WTC11 (cell line): ENCODE measurements at regions not wholly inside any gene's neighbourhood (a gene's known extent, or its start where the extent isn't known, plus 50 kb on each side); places are given as distances from the start of the nearest gene placed in this dataset.

Experiments
- ATAC-seq: fragments of 200-7000 bp; cut with Tn5 transposase; 2 replicates; pipeline ENCODE4 v1.10.0; 2021; ENCODE audit warnings: mild to moderate bottlenecking, moderate library complexity
- CTCF ChIA-PET: fragments of 300-600 bp; sonication (Branson Sonifier 250); formaldehyde crosslinking; loops from one replicate; lab custom pipeline; 2021; ENCODE audit warnings: antibody characterized with exemption; lab: Charles Lee
- POLR2A ChIA-PET: fragments of 350-600 bp; sonication (Branson Sonifier 250); formaldehyde crosslinking; loops from one replicate; lab custom pipeline; 2021; ENCODE audit warnings: antibody characterized with exemption; lab: Charles Lee
- DNase-seq: peaks from one replicate; pipeline ENCODE4 v3.0.0; 2021; ENCODE audit warnings: low spot score
- H3K27ac Mint-ChIP-seq: 2 replicates; pipeline ENCODE4 v1.8.0; 2021; ENCODE audit warnings: mixed read lengths
- H3K27me3 Mint-ChIP-seq: 2 replicates; pipeline ENCODE4 v1.8.0; 2021; ENCODE audit warnings: low read depth, mild to moderate bottlenecking, moderate library complexity, mixed read lengths
- H3K36me3 Mint-ChIP-seq: 2 replicates; pipeline ENCODE4 v1.8.0; 2021; ENCODE audit warnings: mixed read lengths
- H3K4me1 Mint-ChIP-seq: 2 replicates; pipeline ENCODE4 v1.8.0; 2022; ENCODE audit warnings: mixed read lengths
- H3K4me3 Mint-ChIP-seq: 2 replicates; pipeline ENCODE4 v1.8.0; 2021; ENCODE audit warnings: mild to moderate bottlenecking, moderate library complexity, mixed read lengths
- H3K9me3 Mint-ChIP-seq: 2 replicates; pipeline ENCODE4 v1.8.0; 2021; ENCODE audit warnings: mixed read lengths
- CDX4 ChIP-seq: fragments of 250-450 bp; sonication (Bioruptor Pico); IDR thresholded peaks from 2 replicates; pipeline ENCODE4 v1.9.0; 2021; ENCODE audit warnings: moderate library complexity, mild to moderate bottlenecking, inconsistent platforms, borderline replicate concordance
- CREB1 ChIP-seq: sonication (generic); formaldehyde crosslinking; IDR thresholded peaks from 2 replicates; pipeline ENCODE4 v1.8.0; 2023; ENCODE audit warnings: mild to moderate bottlenecking, missing genetic modification reagents
- E2F5 ChIP-seq: sonication (generic); formaldehyde crosslinking; IDR thresholded peaks from 2 replicates; pipeline ENCODE4 v1.8.1; 2022; ENCODE audit warnings: mild to moderate bottlenecking, moderate library complexity, missing genetic modification reagents
- ETV6 ChIP-seq: sonication (generic); formaldehyde crosslinking; IDR thresholded peaks from 2 replicates; pipeline ENCODE4 v1.8.1; 2022; ENCODE audit warnings: mild to moderate bottlenecking, missing genetic modification reagents
- FOXJ3 ChIP-seq: sonication (generic); formaldehyde crosslinking; IDR thresholded peaks from 2 replicates; pipeline ENCODE4 v1.9.0; 2021; ENCODE audit warnings: missing genetic modification reagents, mild to moderate bottlenecking, borderline replicate concordance
- HMGXB4 ChIP-seq: sonication (generic); formaldehyde crosslinking; IDR thresholded peaks from 2 replicates; pipeline ENCODE4 v1.8.1; 2023; ENCODE audit warnings: mild to moderate bottlenecking, moderate library complexity, missing genetic modification reagents
- IRF2 ChIP-seq: sonication (generic); formaldehyde crosslinking; IDR thresholded peaks from 2 replicates; pipeline ENCODE4 v1.8.0; 2022; ENCODE audit warnings: low read depth, missing genetic modification reagents, borderline replicate concordance
- JAZF1 ChIP-seq: fragments of 250-450 bp; sonication (Bioruptor Pico); IDR thresholded peaks from 2 replicates; pipeline ENCODE4 v1.9.0; 2021; ENCODE audit warnings: moderate library complexity, mild to moderate bottlenecking, inconsistent platforms
- KAT7 ChIP-seq: sonication (generic); formaldehyde crosslinking; IDR thresholded peaks from 2 replicates; pipeline ENCODE4 v1.8.1; 2023; ENCODE audit warnings: missing genetic modification reagents, mild to moderate bottlenecking, borderline replicate concordance
- NFYB ChIP-seq: sonication (generic); formaldehyde crosslinking; conservative IDR thresholded peaks from 2 replicates; pipeline ENCODE4 v1.8.0; 2022; ENCODE audit warnings: low read depth, missing genetic modification reagents
- NR1H2 ChIP-seq: sonication (generic); formaldehyde crosslinking; IDR thresholded peaks from 2 replicates; pipeline ENCODE4 v1.9.0; 2021; ENCODE audit warnings: mild to moderate bottlenecking, moderate library complexity, missing genetic modification reagents
- OVOL2 ChIP-seq: fragments of 250-450 bp; sonication (Bioruptor Pico); IDR thresholded peaks from 2 replicates; pipeline ENCODE4 v1.9.0; 2021; ENCODE audit warnings: mild to moderate bottlenecking, borderline replicate concordance
- RELA ChIP-seq: sonication (generic); formaldehyde crosslinking; IDR thresholded peaks from 2 replicates; pipeline ENCODE4 v1.8.1; 2022; ENCODE audit warnings: missing genetic modification reagents, mild to moderate bottlenecking, borderline replicate concordance
- SMAD3 ChIP-seq: sonication (generic); formaldehyde crosslinking; IDR thresholded peaks from 2 replicates; pipeline ENCODE4 v1.8.0; 2022; ENCODE audit warnings: missing genetic modification reagents, mild to moderate bottlenecking, borderline replicate concordance
- SMAD4 ChIP-seq: sonication (generic); formaldehyde crosslinking; IDR thresholded peaks from 2 replicates; pipeline ENCODE4 v1.8.0; 2022; ENCODE audit warnings: mild to moderate bottlenecking, missing genetic modification reagents
- TCF7 ChIP-seq: sonication (generic); formaldehyde crosslinking; IDR thresholded peaks from 2 replicates; pipeline ENCODE4 v1.8.0; 2022; ENCODE audit warnings: mild to moderate bottlenecking, low read depth, missing genetic modification reagents, moderate library complexity
- TP53 ChIP-seq: sonication (generic); formaldehyde crosslinking; IDR thresholded peaks from 2 replicates; pipeline ENCODE4 v1.8.1; 2023; ENCODE audit warnings: mild to moderate bottlenecking, missing genetic modification reagents
- USF1 ChIP-seq: sonication (generic); formaldehyde crosslinking; IDR thresholded peaks from 2 replicates; pipeline ENCODE4 v1.8.0; 2022; ENCODE audit warnings: mild to moderate bottlenecking, missing genetic modification reagents
- ZNF121 ChIP-seq: sonication (generic); formaldehyde crosslinking; IDR thresholded peaks from 2 replicates; pipeline ENCODE4 v1.8.0; 2023; ENCODE audit warnings: missing genetic modification reagents
- ZNF138 ChIP-seq: sonication (generic); formaldehyde crosslinking; conservative IDR thresholded peaks from 2 replicates; pipeline ENCODE4 v1.8.1; 2022; ENCODE audit warnings: mild to moderate bottlenecking, moderate library complexity, missing genetic modification reagents
- ZNF232 ChIP-seq: sonication (generic); formaldehyde crosslinking; IDR thresholded peaks from 2 replicates; pipeline ENCODE4 v1.8.0; 2022; ENCODE audit warnings: mild to moderate bottlenecking, missing genetic modification reagents
- TF ChIP-seq, protein P1 (sequence below): sonication (generic); formaldehyde crosslinking; conservative IDR thresholded peaks from 2 replicates; pipeline ENCODE4 v1.8.1; 2023; ENCODE audit warnings: mild to moderate bottlenecking, low read depth, missing genetic modification reagents, moderate library complexity
- TF ChIP-seq, protein P2 (sequence below): sonication (generic); formaldehyde crosslinking; IDR thresholded peaks from 2 replicates; pipeline ENCODE4 v1.8.0; 2022; ENCODE audit warnings: missing genetic modification reagents
- TF ChIP-seq, protein P3 (sequence below): sonication (generic); formaldehyde crosslinking; IDR thresholded peaks from 2 replicates; pipeline ENCODE4 v1.8.1; 2023; ENCODE audit warnings: mild to moderate bottlenecking, missing genetic modification reagents, moderate library complexity
- TF ChIP-seq, protein P4 (sequence below): sonication (generic); formaldehyde crosslinking; conservative IDR thresholded peaks from 2 replicates; pipeline ENCODE4 v1.8.1; 2022; ENCODE audit warnings: mild to moderate bottlenecking, missing genetic modification reagents

DNA sequence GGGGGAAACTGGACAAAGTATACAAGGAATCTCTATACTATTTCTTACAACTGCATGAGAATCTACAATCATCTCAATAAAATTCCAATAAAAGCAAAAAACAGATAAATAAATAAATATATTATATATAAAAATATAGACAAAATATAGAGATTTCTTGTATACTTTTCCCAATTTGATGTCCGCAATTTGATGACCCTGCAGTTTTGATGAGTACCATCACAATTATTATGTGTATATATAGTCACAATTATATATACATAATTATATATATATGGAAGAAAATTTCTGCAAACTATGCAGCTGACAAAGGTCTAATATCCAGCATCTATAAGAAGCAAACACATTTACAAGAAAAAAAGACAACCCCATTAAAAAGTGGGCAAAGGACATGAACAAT is 169.2 kb upstream of the ATXN1 start:
- H3K27me3 Mint-ChIP-seq = no peaks in the 10 kb centered on the region; the same call in none of the 2 replicates
- no peak overlapping the region for H3K27ac Mint-ChIP-seq
- H3K9me3 Mint-ChIP-seq = peaks cover 9% of the 10 kb centered on the region
- TF ChIP-seq E2F5 (no peak), RELA (CRISPR knock-in tag) (no peak), TCF7 (CRISPR knock-in tag) (no peak), CDX4 (no peak), ETV6 (CRISPR knock-in tag) (no peak), FOXJ3 (CRISPR knock-in tag) (no peak), ZNF121 (CRISPR knock-in tag) (no peak), CREB1 (no peak), HMGXB4 (no peak), ZNF138 (CRISPR knock-in tag) (no peak), TP53 (no peak), SMAD3 (CRISPR knock-in tag) (no peak), NFYB (CRISPR knock-in tag) (no peak)
- TF ChIP-seq, protein P1, sequence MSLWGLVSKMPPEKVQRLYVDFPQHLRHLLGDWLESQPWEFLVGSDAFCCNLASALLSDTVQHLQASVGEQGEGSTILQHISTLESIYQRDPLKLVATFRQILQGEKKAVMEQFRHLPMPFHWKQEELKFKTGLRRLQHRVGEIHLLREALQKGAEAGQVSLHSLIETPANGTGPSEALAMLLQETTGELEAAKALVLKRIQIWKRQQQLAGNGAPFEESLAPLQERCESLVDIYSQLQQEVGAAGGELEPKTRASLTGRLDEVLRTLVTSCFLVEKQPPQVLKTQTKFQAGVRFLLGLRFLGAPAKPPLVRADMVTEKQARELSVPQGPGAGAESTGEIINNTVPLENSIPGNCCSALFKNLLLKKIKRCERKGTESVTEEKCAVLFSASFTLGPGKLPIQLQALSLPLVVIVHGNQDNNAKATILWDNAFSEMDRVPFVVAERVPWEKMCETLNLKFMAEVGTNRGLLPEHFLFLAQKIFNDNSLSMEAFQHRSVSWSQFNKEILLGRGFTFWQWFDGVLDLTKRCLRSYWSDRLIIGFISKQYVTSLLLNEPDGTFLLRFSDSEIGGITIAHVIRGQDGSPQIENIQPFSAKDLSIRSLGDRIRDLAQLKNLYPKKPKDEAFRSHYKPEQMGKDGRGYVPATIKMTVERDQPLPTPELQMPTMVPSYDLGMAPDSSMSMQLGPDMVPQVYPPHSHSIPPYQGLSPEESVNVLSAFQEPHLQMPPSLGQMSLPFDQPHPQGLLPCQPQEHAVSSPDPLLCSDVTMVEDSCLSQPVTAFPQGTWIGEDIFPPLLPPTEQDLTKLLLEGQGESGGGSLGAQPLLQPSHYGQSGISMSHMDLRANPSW = no peak
- TF ChIP-seq, protein P2, sequence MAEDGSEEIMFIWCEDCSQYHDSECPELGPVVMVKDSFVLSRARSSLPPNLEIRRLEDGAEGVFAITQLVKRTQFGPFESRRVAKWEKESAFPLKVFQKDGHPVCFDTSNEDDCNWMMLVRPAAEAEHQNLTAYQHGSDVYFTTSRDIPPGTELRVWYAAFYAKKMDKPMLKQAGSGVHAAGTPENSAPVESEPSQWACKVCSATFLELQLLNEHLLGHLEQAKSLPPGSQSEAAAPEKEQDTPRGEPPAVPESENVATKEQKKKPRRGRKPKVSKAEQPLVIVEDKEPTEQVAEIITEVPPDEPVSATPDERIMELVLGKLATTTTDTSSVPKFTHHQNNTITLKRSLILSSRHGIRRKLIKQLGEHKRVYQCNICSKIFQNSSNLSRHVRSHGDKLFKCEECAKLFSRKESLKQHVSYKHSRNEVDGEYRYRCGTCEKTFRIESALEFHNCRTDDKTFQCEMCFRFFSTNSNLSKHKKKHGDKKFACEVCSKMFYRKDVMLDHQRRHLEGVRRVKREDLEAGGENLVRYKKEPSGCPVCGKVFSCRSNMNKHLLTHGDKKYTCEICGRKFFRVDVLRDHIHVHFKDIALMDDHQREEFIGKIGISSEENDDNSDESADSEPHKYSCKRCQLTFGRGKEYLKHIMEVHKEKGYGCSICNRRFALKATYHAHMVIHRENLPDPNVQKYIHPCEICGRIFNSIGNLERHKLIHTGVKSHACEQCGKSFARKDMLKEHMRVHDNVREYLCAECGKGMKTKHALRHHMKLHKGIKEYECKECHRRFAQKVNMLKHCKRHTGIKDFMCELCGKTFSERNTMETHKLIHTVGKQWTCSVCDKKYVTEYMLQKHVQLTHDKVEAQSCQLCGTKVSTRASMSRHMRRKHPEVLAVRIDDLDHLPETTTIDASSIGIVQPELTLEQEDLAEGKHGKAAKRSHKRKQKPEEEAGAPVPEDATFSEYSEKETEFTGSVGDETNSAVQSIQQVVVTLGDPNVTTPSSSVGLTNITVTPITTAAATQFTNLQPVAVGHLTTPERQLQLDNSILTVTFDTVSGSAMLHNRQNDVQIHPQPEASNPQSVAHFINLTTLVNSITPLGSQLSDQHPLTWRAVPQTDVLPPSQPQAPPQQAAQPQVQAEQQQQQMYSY = no peak
- CTCF ChIA-PET = no interaction called here
- H3K36me3 Mint-ChIP-seq = no peaks in the 10 kb centered on the region
- 0 out of 2 replicates have a peak, but pooled peaks cover 3% of the 10 kb centered on the region for H3K4me1 Mint-ChIP-seq
- H3K4me3 Mint-ChIP-seq = no peak overlapping the region
- DNase-seq = no peak
- no peak for ATAC-seq
- POLR2A ChIA-PET = no interaction called here

DNA sequence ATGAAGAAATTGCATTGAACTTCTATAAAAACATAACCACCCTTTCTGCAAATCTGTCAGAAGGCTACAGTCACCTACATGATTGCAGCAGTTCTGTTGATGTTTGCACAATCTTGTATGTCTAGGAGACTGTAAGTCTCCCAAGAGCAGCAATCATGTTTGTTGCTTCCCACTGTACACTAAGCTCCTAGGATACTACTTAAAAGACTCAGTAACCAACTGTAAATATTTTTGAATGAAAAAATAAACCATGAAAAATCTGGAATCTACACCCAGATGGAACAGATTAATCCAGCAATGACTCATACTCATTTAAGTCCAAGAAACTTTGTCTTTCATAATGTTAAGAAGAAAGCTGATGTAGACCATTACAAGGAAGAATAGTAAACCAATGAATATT is 168.5 kb upstream of the ATXN1 start:
- CTCF ChIA-PET = no interaction called here
- Mint-ChIP-seq H3K36me3 (no peaks in the 10 kb centered on the region), H3K27ac (no peak overlapping the region), H3K27me3 (no peaks in the 10 kb centered on the region; the same call in none of the 2 replicates), H3K4me3 (no peak overlapping the region), H3K4me1 (0 out of 2 replicates have a peak, but pooled peaks cover 3% of the 10 kb centered on the region), H3K9me3 (peaks cover 9% of the 10 kb centered on the region)
- DNase-seq (no peak), ATAC-seq (no peak)
- POLR2A ChIA-PET = no interaction called here
- TF ChIP-seq OVOL2 (CRISPR knock-in tag) (no peak), NR1H2 (CRISPR knock-in tag) (no peak), KAT7 (CRISPR knock-in tag) (no peak), SMAD4 (CRISPR knock-in tag) (no peak), USF1 (CRISPR knock-in tag) (no peak), RELA (CRISPR knock-in tag) (no peak), IRF2 (CRISPR knock-in tag) (no peak), JAZF1 (no peak), NFYB (CRISPR knock-in tag) (no peak), ZNF232 (CRISPR knock-in tag) (no peak)
- TF ChIP-seq, protein P3, sequence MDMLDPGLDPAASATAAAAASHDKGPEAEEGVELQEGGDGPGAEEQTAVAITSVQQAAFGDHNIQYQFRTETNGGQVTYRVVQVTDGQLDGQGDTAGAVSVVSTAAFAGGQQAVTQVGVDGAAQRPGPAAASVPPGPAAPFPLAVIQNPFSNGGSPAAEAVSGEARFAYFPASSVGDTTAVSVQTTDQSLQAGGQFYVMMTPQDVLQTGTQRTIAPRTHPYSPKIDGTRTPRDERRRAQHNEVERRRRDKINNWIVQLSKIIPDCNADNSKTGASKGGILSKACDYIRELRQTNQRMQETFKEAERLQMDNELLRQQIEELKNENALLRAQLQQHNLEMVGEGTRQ (CRISPR knock-in tag) = no peak
- TF ChIP-seq, protein P4, sequence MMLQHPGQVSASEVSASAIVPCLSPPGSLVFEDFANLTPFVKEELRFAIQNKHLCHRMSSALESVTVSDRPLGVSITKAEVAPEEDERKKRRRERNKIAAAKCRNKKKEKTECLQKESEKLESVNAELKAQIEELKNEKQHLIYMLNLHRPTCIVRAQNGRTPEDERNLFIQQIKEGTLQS (CRISPR knock-in tag) = no peak
